Bronchial epithelial cell (primary cell): ENCODE measurements at regions not wholly inside any gene's neighbourhood (a gene's known extent, or its start where the extent isn't known, plus 50 kb on each side); places are given as distances from the start of the nearest gene placed in this dataset.

Experiments
- DNase-seq: peaks from one replicate; pipeline ENCODE4 v3.0.0-alpha.2; 2010; ENCODE audit warnings: low read depth
- FAIRE-seq: peaks from 2 replicates; lab custom pipeline; 2011; peaks lifted over from hg19 to GRCh38; lab: Jason Lieb, UNC
- H3K27me3 ChIP-seq: 2 replicates; pipeline ENCODE4 v1.5.1; 2011; ENCODE audit warnings: low read length; ENCODE audit not compliant: control insufficient read depth, insufficient read depth
- H3K36me3 ChIP-seq: 2 replicates; pipeline ENCODE4 v1.5.1; 2011; ENCODE audit warnings: low read length; ENCODE audit not compliant: control insufficient read depth, insufficient read depth
- H3K4me3 ChIP-seq: 2 replicates; pipeline ENCODE4 v1.5.1; 2011; ENCODE audit warnings: mild to moderate bottlenecking, low read depth, low read length, control low read depth
- CTCF ChIP-seq: IDR thresholded peaks from 2 replicates; pipeline ENCODE4 v1.5.1; 2011; ENCODE audit warnings: mild to moderate bottlenecking, moderate library complexity, low read length, control low read depth, inconsistent platforms; ENCODE audit not compliant: insufficient read depth, severe bottlenecking

- H3K4me3 ChIP-seq: no peak overlapping the region
- FAIRE-seq: peak; percentile 96
- H3K36me3 ChIP-seq: no peaks in the 10 kb centered on the region
- no peaks in the 10 kb centered on the region for H3K27me3 ChIP-seq
- peak; percentile 92 for DNase-seq
- no peak for TF ChIP-seq CTCF
Observed at GRCh38 chr21:36627242-36627641, 71.7 kb upstream of the SIM2 start.

GRCh38 chr21:36628106-36628505 lies 70.8 kb upstream of the SIM2 start:
- Histone ChIP-seq H3K36me3 (no peaks in the 10 kb centered on the region), H3K27me3 (no peaks in the 10 kb centered on the region), H3K4me3 (no peak overlapping the region)
- TF ChIP-seq CTCF: no peak
- DNase-seq: no peak
- FAIRE-seq: no peak

- Histone ChIP-seq H3K27me3 (no peaks in the 10 kb centered on the region), H3K36me3 (no peaks in the 10 kb centered on the region), H3K4me3 (no peak overlapping the region)
- no peak for TF ChIP-seq CTCF
- DNase-seq (no peak), FAIRE-seq (no peak)
Observed at GRCh38 chr21:36628761-36629460, 70.0 kb upstream of the SIM2 start.

- no peaks in the 10 kb centered on the region for H3K36me3 ChIP-seq
- FAIRE-seq (no peak), DNase-seq (peak; percentile 23)
- H3K4me3 ChIP-seq: no peak overlapping the region
- TF ChIP-seq CTCF: peak; percentile 70
- H3K27me3 ChIP-seq: no peaks in the 10 kb centered on the region
Observed at GRCh38 chr21:36630485-36631206, 68.3 kb upstream of the SIM2 start.

- DNase-seq (peak; percentile 70), FAIRE-seq (no peak)
Observed at GRCh38 chr21:36636016-36636415, 62.9 kb upstream of the SIM2 start.

More at GRCh38 chr21:36636016-36636415, 62.9 kb upstream of the SIM2 start:
- Histone ChIP-seq H3K36me3 (no peaks in the 10 kb centered on the region), H3K27me3 (no peaks in the 10 kb centered on the region), H3K4me3 (no peak overlapping the region)
- no peak for TF ChIP-seq CTCF
